HEK293 (cell line): ENCODE measurements at regions not wholly inside any gene's neighbourhood (a gene's known extent, or its start where the extent isn't known, plus 50 kb on each side); places are given as distances from the start of the nearest gene placed in this dataset.

Experiments
- CTCF ChIA-PET: fragments of 350-600 bp; formaldehyde crosslinking; extraction: SDS; loops from one replicate; lab custom pipeline; 2021; ENCODE audit warnings: antibody characterized with exemption; lab: Yijun Ruan, JAX
- POLR2A ChIA-PET: fragments of 300-600 bp; formaldehyde crosslinking; extraction: SDS; loops from one replicate; lab custom pipeline; 2020; ENCODE audit warnings: antibody characterized with exemption, inconsistent platforms; lab: Yijun Ruan, JAX
- H3K27ac ChIP-seq: fragments of 200-500 bp; sonication (Bioruptor generic); 2 replicates; pipeline ENCODE4 v1.5.1; 2014; ENCODE audit warnings: low read depth, low read length, control low read depth, inconsistent platforms; ENCODE audit errors: extremely low read depth
- H3K36me3 ChIP-seq, 2 experiments: fragments of 200-500 bp in 1 of 2; sonication (Bioruptor generic) in 1 of 2; 1 replicate in 1 of 2; 2 replicates in 1 of 2; pipeline ENCODE4 v1.5.1; 2014 to 2017; ENCODE audit warnings: inconsistent platforms in 2 of 2, low read length in 2 of 2; ENCODE audit not compliant: control insufficient read depth in 2 of 2, insufficient read depth in 1 of 2
- H3K4me1 ChIP-seq: fragments of 200-500 bp; sonication (Bioruptor generic); 2 replicates; pipeline ENCODE4 v1.5.1; 2014; ENCODE audit warnings: mild to moderate bottlenecking, low read length, inconsistent platforms; ENCODE audit not compliant: control insufficient read depth, insufficient read depth
- H3K4me3 ChIP-seq: 2 replicates; pipeline ENCODE4 v1.5.1; 2011; ENCODE audit warnings: low read depth, mild to moderate bottlenecking, control low read depth, low read length, moderate library complexity
- H3K9me3 ChIP-seq: fragments of 200-500 bp; sonication (Bioruptor generic); 2 replicates; pipeline ENCODE4 v1.5.1; 2014; ENCODE audit warnings: low read depth, low read length, inconsistent platforms; ENCODE audit not compliant: control insufficient read depth, insufficient read depth
- HOXC10 ChIP-seq: sonication (generic); formaldehyde crosslinking; IDR thresholded peaks from 2 replicates; pipeline ENCODE4 v1.8.1; 2023; ENCODE audit warnings: mild to moderate bottlenecking, missing genetic modification reagents
- KLF10 ChIP-seq: fragments of 450-650 bp; IDR thresholded peaks from 2 replicates; pipeline ENCODE4 v1.5.1; 2018; ENCODE audit warnings: missing biosample characterization, mild to moderate bottlenecking, missing genetic modification characterization
- MEIS1 ChIP-seq: sonication (generic); formaldehyde crosslinking; IDR thresholded peaks from 2 replicates; pipeline ENCODE4 v1.8.1; 2022; ENCODE audit warnings: missing genetic modification reagents, mild to moderate bottlenecking, borderline replicate concordance
- OSR2 ChIP-seq: fragments of 450-650 bp; formaldehyde crosslinking; IDR thresholded peaks from 2 replicates; pipeline ENCODE4 v1.5.1; 2016; ENCODE audit warnings: missing biosample characterization, missing genetic modification characterization
- SCRT1 ChIP-seq: fragments of 450-650 bp; formaldehyde crosslinking; IDR thresholded peaks from 2 replicates; pipeline ENCODE4 v1.5.1; 2016; ENCODE audit warnings: missing biosample characterization, missing genetic modification characterization, borderline replicate concordance
- YY2 ChIP-seq: fragments of 450-650 bp; formaldehyde crosslinking; IDR thresholded peaks from 2 replicates; pipeline ENCODE4 v1.5.1; 2016; ENCODE audit warnings: missing biosample characterization, missing genetic modification characterization
- ZFP41 ChIP-seq: fragments of 450-650 bp; formaldehyde crosslinking; IDR thresholded peaks from 2 replicates; pipeline ENCODE4 v1.5.1; 2016; ENCODE audit warnings: missing biosample characterization, missing genetic modification characterization, borderline replicate concordance
- ZNF132 ChIP-seq: fragments of 450-650 bp; formaldehyde crosslinking; IDR thresholded peaks from 2 replicates; pipeline ENCODE4 v1.5.1; 2017; ENCODE audit warnings: missing biosample characterization, missing genetic modification characterization, borderline replicate concordance
- ZNF155 ChIP-seq: fragments of 450-650 bp; formaldehyde crosslinking; IDR thresholded peaks from 2 replicates; pipeline ENCODE4 v1.5.1; 2016; ENCODE audit warnings: missing biosample characterization, missing genetic modification characterization
- ZNF157 ChIP-seq: fragments of 450-650 bp; formaldehyde crosslinking; IDR thresholded peaks from 2 replicates; pipeline ENCODE4 v1.5.1; 2016; ENCODE audit warnings: missing biosample characterization, missing genetic modification characterization
- ZNF175 ChIP-seq: fragments of 450-650 bp; formaldehyde crosslinking; IDR thresholded peaks from 2 replicates; pipeline ENCODE4 v1.5.1; 2016; ENCODE audit warnings: missing biosample characterization, missing genetic modification characterization
- ZNF184 ChIP-seq: fragments of 450-650 bp; IDR thresholded peaks from 2 replicates; pipeline ENCODE4 v1.5.1; 2018; ENCODE audit warnings: missing biosample characterization, mild to moderate bottlenecking, missing genetic modification characterization
- ZNF19 ChIP-seq: fragments of 450-650 bp; formaldehyde crosslinking; IDR thresholded peaks from 2 replicates; pipeline ENCODE4; 2016; ENCODE audit warnings: missing biosample characterization, missing genetic modification characterization, low read depth
- ZNF221 ChIP-seq: fragments of 450-650 bp; formaldehyde crosslinking; IDR thresholded peaks from 2 replicates; pipeline ENCODE4 v1.5.1; 2017; ENCODE audit warnings: missing biosample characterization, missing genetic modification characterization, borderline replicate concordance
- ZNF248 ChIP-seq: fragments of 450-650 bp; formaldehyde crosslinking; IDR thresholded peaks from 2 replicates; pipeline ENCODE4 v1.5.1; 2017; ENCODE audit warnings: missing biosample characterization, missing genetic modification characterization
- ZNF274 ChIP-seq, 2 experiments: fragments of 200-500 bp in 1 of 2; fragments of 450-650 bp in 1 of 2; sonication (Bioruptor generic) in 1 of 2; formaldehyde crosslinking in 1 of 2; IDR thresholded peaks; 2 replicates each; pipeline versions ENCODE4 v1.5.1 to v1.6.1; 2014 to 2016; ENCODE audit warnings: borderline replicate concordance in 1 of 2, inconsistent platforms in 1 of 2, low read length in 1 of 2, missing biosample characterization in 1 of 2, missing genetic modification characterization in 1 of 2
- ZNF292 ChIP-seq: fragments of 450-650 bp; formaldehyde crosslinking; IDR thresholded peaks from 2 replicates; pipeline ENCODE4 v1.5.1; 2016; ENCODE audit warnings: low read depth, missing biosample characterization, missing genetic modification characterization, borderline replicate concordance
- ZNF366 ChIP-seq: fragments of 450-650 bp; formaldehyde crosslinking; conservative IDR thresholded peaks from 2 replicates; pipeline ENCODE4 v1.5.1; 2016; ENCODE audit warnings: missing biosample characterization, missing genetic modification characterization
- ZNF404 ChIP-seq: fragments of 450-650 bp; formaldehyde crosslinking; IDR thresholded peaks from 2 replicates; pipeline ENCODE4 v1.5.1; 2017; ENCODE audit warnings: missing biosample characterization, missing genetic modification characterization
- ZNF501 ChIP-seq: fragments of 450-650 bp; formaldehyde crosslinking; IDR thresholded peaks from 2 replicates; pipeline ENCODE4 v1.5.1; 2016; ENCODE audit warnings: missing biosample characterization, missing genetic modification characterization
- ZNF510 ChIP-seq: fragments of 450-650 bp; formaldehyde crosslinking; IDR thresholded peaks from 2 replicates; pipeline ENCODE4 v1.5.1; 2018; ENCODE audit warnings: mild to moderate bottlenecking, missing genetic modification characterization, missing biosample characterization; ENCODE audit not compliant: insufficient replicate concordance
- ZNF521 ChIP-seq: fragments of 450-650 bp; formaldehyde crosslinking; IDR thresholded peaks from 2 replicates; pipeline ENCODE4 v1.5.1; 2017; ENCODE audit warnings: missing biosample characterization, mild to moderate bottlenecking, missing genetic modification characterization
- ZNF596 ChIP-seq: fragments of 450-650 bp; IDR thresholded peaks from 2 replicates; pipeline ENCODE4 v1.5.0; 2018; ENCODE audit warnings: missing biosample characterization, mild to moderate bottlenecking, missing genetic modification characterization, moderate library complexity
- ZNF600 ChIP-seq: fragments of 450-650 bp; formaldehyde crosslinking; IDR thresholded peaks from 2 replicates; pipeline ENCODE4 v1.5.1; 2016; ENCODE audit warnings: missing biosample characterization, missing genetic modification characterization
- ZNF660 ChIP-seq: fragments of 450-650 bp; IDR thresholded peaks from 2 replicates; pipeline ENCODE4 v1.5.1; 2018; ENCODE audit warnings: missing biosample characterization, mild to moderate bottlenecking, missing genetic modification characterization
- ZNF664 ChIP-seq: fragments of 450-650 bp; formaldehyde crosslinking; IDR thresholded peaks from 2 replicates; pipeline ENCODE4 v1.5.1; 2016; ENCODE audit warnings: missing biosample characterization, missing genetic modification characterization
- ZNF701 ChIP-seq: fragments of 450-650 bp; formaldehyde crosslinking; IDR thresholded peaks from 2 replicates; pipeline ENCODE4 v1.5.1; 2016; ENCODE audit warnings: missing biosample characterization, missing genetic modification characterization
- TF ChIP-seq, protein P1 (sequence below): fragments of 450-650 bp; formaldehyde crosslinking; IDR thresholded peaks from 2 replicates; pipeline ENCODE4 v1.5.1; 2016; ENCODE audit warnings: missing biosample characterization, missing genetic modification characterization
- TF ChIP-seq, protein P2 (sequence below): fragments of 450-650 bp; formaldehyde crosslinking; IDR thresholded peaks from 2 replicates; pipeline ENCODE4 v1.5.1; 2016; ENCODE audit warnings: missing biosample characterization, missing genetic modification characterization

DNA sequence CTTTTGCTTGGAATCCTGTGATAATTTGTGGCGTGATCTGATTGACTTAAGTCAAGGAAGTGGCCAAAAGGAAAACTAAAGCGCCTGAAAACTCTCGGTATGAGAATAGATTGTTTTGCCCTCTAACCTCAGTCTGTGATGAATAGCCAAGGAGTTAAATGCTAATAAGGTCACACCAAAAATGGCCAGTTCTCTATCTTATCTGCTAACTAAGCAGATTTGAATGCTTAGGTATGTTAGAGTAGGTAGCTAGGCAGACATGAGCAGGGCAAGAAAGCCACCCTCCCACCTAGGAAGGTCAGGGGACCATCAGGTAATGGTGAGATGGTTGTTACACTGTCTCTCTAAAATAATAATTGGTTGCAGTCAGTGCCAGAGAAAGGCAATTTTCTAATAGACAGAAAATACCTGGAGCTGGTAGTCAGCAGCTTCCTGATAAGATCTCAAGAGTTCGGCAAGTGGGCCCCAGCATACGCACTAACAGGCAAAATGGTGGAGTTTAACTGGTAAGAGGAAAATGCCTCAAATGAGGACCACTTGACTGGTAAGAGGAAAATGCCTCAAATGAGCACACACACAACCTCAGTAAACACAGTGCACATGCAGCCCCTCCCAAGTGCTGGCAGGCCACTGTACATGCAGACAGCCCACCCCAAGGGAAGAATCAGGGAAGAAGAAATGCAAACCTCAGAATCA, 468.4 kb downstream of the MBD2 start:
- CTCF ChIA-PET, result no interaction called here
- POLR2A ChIA-PET, result no interaction called here

DNA sequence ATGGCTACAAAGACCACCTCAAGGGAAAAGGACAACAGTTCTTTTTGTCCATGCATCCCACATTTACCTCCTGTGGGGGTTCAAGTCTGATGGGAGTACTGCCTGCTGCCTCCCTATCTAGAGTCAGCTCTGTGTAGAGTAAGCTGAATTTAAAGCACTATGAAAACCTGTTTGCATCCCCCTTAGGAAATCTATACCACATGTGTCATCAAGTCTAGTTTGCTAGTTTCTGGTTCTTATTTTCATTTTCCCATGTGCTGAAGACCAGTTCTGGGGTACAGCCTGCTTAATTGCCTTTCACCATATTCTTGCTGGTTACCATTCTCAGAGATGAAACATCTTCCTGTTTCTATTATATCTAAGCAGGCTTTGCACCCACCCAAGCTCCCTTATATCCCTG, 470.3 kb downstream of the MBD2 start:
- no peaks in the 10 kb centered on the region for H3K4me1 ChIP-seq
- POLR2A ChIA-PET, result no interaction called here
- H3K36me3 ChIP-seq, result no peaks in the 10 kb centered on the region
- no peaks in the 10 kb centered on the region for H3K9me3 ChIP-seq
- no peak for TF ChIP-seq ZNF19 (tag by site-specific recombination)
- TF ChIP-seq ZNF155 (tag by site-specific recombination), result no peak
- TF ChIP-seq ZNF404, result no peak
- TF ChIP-seq ZNF274 (IDR thresholded peaks at IDR 0.05; ENCODE audit: low read length), result no peak
- TF ChIP-seq ZNF274 (tag by site-specific recombination; IDR thresholded peaks at IDR 0.05; ENCODE audit: borderline replicate concordance), result no peak
- no peak for TF ChIP-seq ZNF660 (tag by site-specific recombination)
- no peak for TF ChIP-seq ZNF510 (tag by site-specific recombination)
- TF ChIP-seq ZNF501 (tag by site-specific recombination), result no peak
- no peak for TF ChIP-seq ZNF132 (tag by site-specific recombination)
- no peak for TF ChIP-seq KLF10 (tag by site-specific recombination)
- no peak for TF ChIP-seq SCRT1 (tag by site-specific recombination)
- no peak for TF ChIP-seq YY2 (tag by site-specific recombination)
- TF ChIP-seq, all 188 proteins: peak for 0
- CTCF ChIA-PET, result no interaction called here
- no peak overlapping the region for H3K27ac ChIP-seq
- no peak overlapping the region for H3K4me3 ChIP-seq

More for the DNA sequence above, 468.4 kb downstream of the MBD2 start:
- no peak overlapping the region for H3K27ac ChIP-seq
- no peaks in the 10 kb centered on the region for H3K9me3 ChIP-seq
- TF ChIP-seq, protein P1, sequence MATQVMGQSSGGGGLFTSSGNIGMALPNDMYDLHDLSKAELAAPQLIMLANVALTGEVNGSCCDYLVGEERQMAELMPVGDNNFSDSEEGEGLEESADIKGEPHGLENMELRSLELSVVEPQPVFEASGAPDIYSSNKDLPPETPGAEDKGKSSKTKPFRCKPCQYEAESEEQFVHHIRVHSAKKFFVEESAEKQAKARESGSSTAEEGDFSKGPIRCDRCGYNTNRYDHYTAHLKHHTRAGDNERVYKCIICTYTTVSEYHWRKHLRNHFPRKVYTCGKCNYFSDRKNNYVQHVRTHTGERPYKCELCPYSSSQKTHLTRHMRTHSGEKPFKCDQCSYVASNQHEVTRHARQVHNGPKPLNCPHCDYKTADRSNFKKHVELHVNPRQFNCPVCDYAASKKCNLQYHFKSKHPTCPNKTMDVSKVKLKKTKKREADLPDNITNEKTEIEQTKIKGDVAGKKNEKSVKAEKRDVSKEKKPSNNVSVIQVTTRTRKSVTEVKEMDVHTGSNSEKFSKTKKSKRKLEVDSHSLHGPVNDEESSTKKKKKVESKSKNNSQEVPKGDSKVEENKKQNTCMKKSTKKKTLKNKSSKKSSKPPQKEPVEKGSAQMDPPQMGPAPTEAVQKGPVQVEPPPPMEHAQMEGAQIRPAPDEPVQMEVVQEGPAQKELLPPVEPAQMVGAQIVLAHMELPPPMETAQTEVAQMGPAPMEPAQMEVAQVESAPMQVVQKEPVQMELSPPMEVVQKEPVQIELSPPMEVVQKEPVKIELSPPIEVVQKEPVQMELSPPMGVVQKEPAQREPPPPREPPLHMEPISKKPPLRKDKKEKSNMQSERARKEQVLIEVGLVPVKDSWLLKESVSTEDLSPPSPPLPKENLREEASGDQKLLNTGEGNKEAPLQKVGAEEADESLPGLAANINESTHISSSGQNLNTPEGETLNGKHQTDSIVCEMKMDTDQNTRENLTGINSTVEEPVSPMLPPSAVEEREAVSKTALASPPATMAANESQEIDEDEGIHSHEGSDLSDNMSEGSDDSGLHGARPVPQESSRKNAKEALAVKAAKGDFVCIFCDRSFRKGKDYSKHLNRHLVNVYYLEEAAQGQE, result no peak
- TF ChIP-seq ZNF510 (tag by site-specific recombination) (no peak), ZNF132 (tag by site-specific recombination) (no peak), ZNF184 (no peak), ZNF175 (tag by site-specific recombination) (no peak), ZNF664 (tag by site-specific recombination) (no peak), ZNF221 (tag by site-specific recombination) (no peak)
- H3K36me3 ChIP-seq, result no peaks in the 10 kb centered on the region
- H3K4me1 ChIP-seq, result no peaks in the 10 kb centered on the region
- H3K4me3 ChIP-seq, result no peak overlapping the region

DNA sequence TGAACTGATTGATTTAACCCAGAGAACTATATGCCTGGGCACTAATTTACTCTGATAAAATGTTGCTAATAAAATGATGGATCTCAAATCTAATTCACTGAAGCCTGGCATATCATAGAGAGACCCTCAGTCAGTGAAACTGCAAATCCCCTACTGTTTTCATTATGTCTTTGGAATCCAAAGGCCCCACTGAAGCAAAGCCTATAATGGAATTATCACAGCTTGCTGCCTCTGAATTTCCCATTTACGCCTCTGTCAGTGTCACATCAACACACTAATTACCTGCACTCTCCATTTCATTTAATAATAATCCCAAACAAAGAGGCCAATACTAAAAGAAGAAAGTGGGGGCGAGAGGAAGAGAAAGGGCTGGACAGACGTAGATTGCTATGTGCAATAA, 470.9 kb downstream of the MBD2 start:
- CTCF ChIA-PET, result no interaction called here
- Histone ChIP-seq H3K36me3 (no peaks in the 10 kb centered on the region), H3K4me3 (no peak overlapping the region), H3K27ac (no peak overlapping the region), H3K4me1 (no peaks in the 10 kb centered on the region), H3K9me3 (no peaks in the 10 kb centered on the region)
- POLR2A ChIA-PET, result no interaction called here
- TF ChIP-seq ZNF292 (tag by site-specific recombination) (no peak), OSR2 (no peak), MEIS1 (CRISPR knock-in tag) (no peak), ZFP41 (no peak), ZNF175 (tag by site-specific recombination) (no peak), HOXC10 (CRISPR knock-in tag) (no peak), ZNF521 (tag by site-specific recombination) (no peak), ZNF600 (tag by site-specific recombination) (no peak), ZNF248 (tag by site-specific recombination) (no peak), ZNF366 (tag by site-specific recombination) (no peak), ZNF596 (tag by site-specific recombination) (no peak), ZNF157 (tag by site-specific recombination) (no peak), ZNF701 (tag by site-specific recombination) (no peak)
- TF ChIP-seq, protein P2, sequence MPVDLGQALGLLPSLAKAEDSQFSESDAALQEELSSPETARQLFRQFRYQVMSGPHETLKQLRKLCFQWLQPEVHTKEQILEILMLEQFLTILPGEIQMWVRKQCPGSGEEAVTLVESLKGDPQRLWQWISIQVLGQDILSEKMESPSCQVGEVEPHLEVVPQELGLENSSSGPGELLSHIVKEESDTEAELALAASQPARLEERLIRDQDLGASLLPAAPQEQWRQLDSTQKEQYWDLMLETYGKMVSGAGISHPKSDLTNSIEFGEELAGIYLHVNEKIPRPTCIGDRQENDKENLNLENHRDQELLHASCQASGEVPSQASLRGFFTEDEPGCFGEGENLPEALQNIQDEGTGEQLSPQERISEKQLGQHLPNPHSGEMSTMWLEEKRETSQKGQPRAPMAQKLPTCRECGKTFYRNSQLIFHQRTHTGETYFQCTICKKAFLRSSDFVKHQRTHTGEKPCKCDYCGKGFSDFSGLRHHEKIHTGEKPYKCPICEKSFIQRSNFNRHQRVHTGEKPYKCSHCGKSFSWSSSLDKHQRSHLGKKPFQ (tag by site-specific recombination), result no peak
